ENCODE measurements at regions not wholly inside any gene's neighbourhood (a gene's known extent, or its start where the extent isn't known, plus 50 kb on each side); places are given as distances from the start of the nearest gene placed in this dataset.

DNA sequence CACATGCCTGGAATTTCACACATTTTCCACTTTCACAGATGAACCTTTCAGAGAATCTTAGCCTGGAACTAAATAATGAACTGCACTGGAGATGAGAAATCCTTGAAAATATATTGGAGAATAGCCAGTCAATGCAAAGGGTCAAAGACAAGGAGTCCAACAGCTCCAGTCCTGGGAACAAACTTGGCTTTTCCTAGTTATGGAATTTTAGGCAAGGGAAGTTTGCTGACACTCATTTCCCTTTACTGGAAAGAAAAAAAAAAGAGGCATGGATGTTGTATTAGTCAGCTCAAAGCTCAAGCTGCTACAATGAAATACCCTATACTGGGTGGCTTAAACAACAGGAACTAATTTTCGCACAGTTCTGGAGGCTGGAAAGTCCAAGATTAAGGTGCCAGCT, 690.8 kb upstream of the ARPP21 start:
- Histone ChIP-seq H3K4me3 (ENCODE audit: low read length) (no peak overlapping the region), H3F3A (ENCODE audit: insufficient read depth, low read length, poor library complexity, severe bottlenecking) (no peaks in the 10 kb centered on the region), H4K20me1 (ENCODE audit: insufficient read depth) (no peaks in the 10 kb centered on the region), H2AFZ (ENCODE audit: low read depth, low read length) (no peak overlapping the region), H3K9ac (ENCODE audit: low read length) (peak overlapping the region; percentile 33), H3K27me3 (ENCODE audit: insufficient read depth, low read depth, low read length) (no peaks in the 10 kb centered on the region), H3K36me3 (ENCODE audit: insufficient read depth, low read length) (no peaks in the 10 kb centered on the region), H3K27ac (ENCODE audit: low read length) (peak overlapping the region; percentile 78), H3K79me2 (replicated peaks; ENCODE audit: insufficient read depth, low read length) (no peaks in the 10 kb centered on the region), H3K9me3 (ENCODE audit: low read length) (no peaks in the 10 kb centered on the region), H3K9me2 (ENCODE audit: insufficient read depth, low read length) (no peaks in the 10 kb centered on the region), H3K4me2 (ENCODE audit: low read length) (no peak overlapping the region)
- TF ChIP-seq SMC3 (conservative IDR thresholded peaks at IDR 0.05; ENCODE audit: poor library complexity), result no peak
- no peak for TF ChIP-seq POLR2AphosphoS5 (IDR thresholded peaks at IDR 0.05)
- no peak for TF ChIP-seq MXI1 (conservative IDR thresholded peaks at IDR 0.05; ENCODE audit: poor library complexity, severe bottlenecking)
- no peak for TF ChIP-seq TAF1 (IDR thresholded peaks at IDR 0.05; ENCODE audit: low read depth)
- TF ChIP-seq, protein P1, sequence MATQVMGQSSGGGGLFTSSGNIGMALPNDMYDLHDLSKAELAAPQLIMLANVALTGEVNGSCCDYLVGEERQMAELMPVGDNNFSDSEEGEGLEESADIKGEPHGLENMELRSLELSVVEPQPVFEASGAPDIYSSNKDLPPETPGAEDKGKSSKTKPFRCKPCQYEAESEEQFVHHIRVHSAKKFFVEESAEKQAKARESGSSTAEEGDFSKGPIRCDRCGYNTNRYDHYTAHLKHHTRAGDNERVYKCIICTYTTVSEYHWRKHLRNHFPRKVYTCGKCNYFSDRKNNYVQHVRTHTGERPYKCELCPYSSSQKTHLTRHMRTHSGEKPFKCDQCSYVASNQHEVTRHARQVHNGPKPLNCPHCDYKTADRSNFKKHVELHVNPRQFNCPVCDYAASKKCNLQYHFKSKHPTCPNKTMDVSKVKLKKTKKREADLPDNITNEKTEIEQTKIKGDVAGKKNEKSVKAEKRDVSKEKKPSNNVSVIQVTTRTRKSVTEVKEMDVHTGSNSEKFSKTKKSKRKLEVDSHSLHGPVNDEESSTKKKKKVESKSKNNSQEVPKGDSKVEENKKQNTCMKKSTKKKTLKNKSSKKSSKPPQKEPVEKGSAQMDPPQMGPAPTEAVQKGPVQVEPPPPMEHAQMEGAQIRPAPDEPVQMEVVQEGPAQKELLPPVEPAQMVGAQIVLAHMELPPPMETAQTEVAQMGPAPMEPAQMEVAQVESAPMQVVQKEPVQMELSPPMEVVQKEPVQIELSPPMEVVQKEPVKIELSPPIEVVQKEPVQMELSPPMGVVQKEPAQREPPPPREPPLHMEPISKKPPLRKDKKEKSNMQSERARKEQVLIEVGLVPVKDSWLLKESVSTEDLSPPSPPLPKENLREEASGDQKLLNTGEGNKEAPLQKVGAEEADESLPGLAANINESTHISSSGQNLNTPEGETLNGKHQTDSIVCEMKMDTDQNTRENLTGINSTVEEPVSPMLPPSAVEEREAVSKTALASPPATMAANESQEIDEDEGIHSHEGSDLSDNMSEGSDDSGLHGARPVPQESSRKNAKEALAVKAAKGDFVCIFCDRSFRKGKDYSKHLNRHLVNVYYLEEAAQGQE (IDR thresholded peaks at IDR 0.05; ENCODE audit: borderline replicate concordance), result no peak
- no peak for TF ChIP-seq EP300 (conservative IDR thresholded peaks at IDR 0.05; ENCODE audit: poor library complexity, severe bottlenecking)
- TF ChIP-seq RAD21 (conservative IDR thresholded peaks at IDR 0.05), result no peak
- TF ChIP-seq, protein P2, sequence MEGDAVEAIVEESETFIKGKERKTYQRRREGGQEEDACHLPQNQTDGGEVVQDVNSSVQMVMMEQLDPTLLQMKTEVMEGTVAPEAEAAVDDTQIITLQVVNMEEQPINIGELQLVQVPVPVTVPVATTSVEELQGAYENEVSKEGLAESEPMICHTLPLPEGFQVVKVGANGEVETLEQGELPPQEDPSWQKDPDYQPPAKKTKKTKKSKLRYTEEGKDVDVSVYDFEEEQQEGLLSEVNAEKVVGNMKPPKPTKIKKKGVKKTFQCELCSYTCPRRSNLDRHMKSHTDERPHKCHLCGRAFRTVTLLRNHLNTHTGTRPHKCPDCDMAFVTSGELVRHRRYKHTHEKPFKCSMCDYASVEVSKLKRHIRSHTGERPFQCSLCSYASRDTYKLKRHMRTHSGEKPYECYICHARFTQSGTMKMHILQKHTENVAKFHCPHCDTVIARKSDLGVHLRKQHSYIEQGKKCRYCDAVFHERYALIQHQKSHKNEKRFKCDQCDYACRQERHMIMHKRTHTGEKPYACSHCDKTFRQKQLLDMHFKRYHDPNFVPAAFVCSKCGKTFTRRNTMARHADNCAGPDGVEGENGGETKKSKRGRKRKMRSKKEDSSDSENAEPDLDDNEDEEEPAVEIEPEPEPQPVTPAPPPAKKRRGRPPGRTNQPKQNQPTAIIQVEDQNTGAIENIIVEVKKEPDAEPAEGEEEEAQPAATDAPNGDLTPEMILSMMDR (IDR thresholded peaks at IDR 0.05; ENCODE audit: poor library complexity, severe bottlenecking), result no peak
- no peak for TF ChIP-seq EZH2 (IDR thresholded peaks at IDR 0.05; ENCODE audit: borderline replicate concordance, insufficient read depth, low read length, poor library complexity, severe bottlenecking)

DNA sequence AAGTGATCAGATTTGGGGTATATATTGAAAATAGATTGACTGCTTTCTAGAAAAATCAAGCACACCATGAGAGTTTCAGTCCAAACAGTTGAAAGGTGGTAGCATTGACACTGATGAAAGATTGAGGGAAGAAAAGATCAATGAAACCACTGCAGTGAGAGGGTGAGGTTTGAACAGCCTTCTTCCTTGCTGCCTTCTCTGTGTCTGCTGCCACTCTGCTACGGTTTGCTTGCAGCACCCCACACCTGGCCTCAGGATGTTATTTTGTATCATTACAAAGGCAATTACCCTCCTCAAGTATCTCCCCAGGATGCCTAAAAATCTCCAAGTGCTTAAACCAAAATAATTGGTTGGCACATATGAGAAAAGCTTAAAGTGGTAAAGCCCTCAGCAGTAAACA, 683.6 kb upstream of the ARPP21 start:
- H3K79me2 ChIP-seq (replicated peaks; ENCODE audit: insufficient read depth, low read length), result no peaks in the 10 kb centered on the region
- H3K27ac ChIP-seq (ENCODE audit: low read length), result no peak overlapping the region
- H3K4me3 ChIP-seq (ENCODE audit: low read length), result no peak overlapping the region
- H4K20me1 ChIP-seq (ENCODE audit: insufficient read depth), result no peaks in the 10 kb centered on the region
- H3K27me3 ChIP-seq (ENCODE audit: insufficient read depth, low read depth, low read length), result no peaks in the 10 kb centered on the region
- H3K9me2 ChIP-seq (ENCODE audit: insufficient read depth, low read length), result no peaks in the 10 kb centered on the region
- H2AFZ ChIP-seq (ENCODE audit: low read depth, low read length), result no peak overlapping the region
- no peak overlapping the region for H3K9ac ChIP-seq (ENCODE audit: low read length)
- TF ChIP-seq POLR2AphosphoS5 (IDR thresholded peaks at IDR 0.05) (no peak), EP300 (conservative IDR thresholded peaks at IDR 0.05; ENCODE audit: poor library complexity, severe bottlenecking) (no peak), EZH2 (IDR thresholded peaks at IDR 0.05; ENCODE audit: borderline replicate concordance, insufficient read depth, low read length, poor library complexity, severe bottlenecking) (no peak), RAD21 (conservative IDR thresholded peaks at IDR 0.05) (no peak), MXI1 (conservative IDR thresholded peaks at IDR 0.05; ENCODE audit: poor library complexity, severe bottlenecking) (no peak), TAF1 (IDR thresholded peaks at IDR 0.05; ENCODE audit: low read depth) (no peak), SMC3 (conservative IDR thresholded peaks at IDR 0.05; ENCODE audit: poor library complexity) (no peak)
- TF ChIP-seq, protein P1 (IDR thresholded peaks at IDR 0.05; ENCODE audit: borderline replicate concordance), result no peak
- TF ChIP-seq, protein P2 (IDR thresholded peaks at IDR 0.05; ENCODE audit: poor library complexity, severe bottlenecking), result no peak
- no peaks in the 10 kb centered on the region for H3F3A ChIP-seq (ENCODE audit: insufficient read depth, low read length, poor library complexity, severe bottlenecking)
- H3K9me3 ChIP-seq (ENCODE audit: low read length), result no peaks in the 10 kb centered on the region
- H3K4me2 ChIP-seq (ENCODE audit: low read length), result no peak overlapping the region
- H3K36me3 ChIP-seq (ENCODE audit: insufficient read depth, low read length), result no peaks in the 10 kb centered on the region

Data from neural cell (in vitro differentiated cells).